HG03469 (cell line): ENCODE measurements at regions not wholly inside any gene's neighbourhood (a gene's known extent, or its start where the extent isn't known, plus 50 kb on each side); places are given as distances from the start of the nearest gene placed in this dataset.

ENCODE experiments used
- ATAC-seq: cut with Tn5 transposase; IDR thresholded peaks from one replicate; pipeline ENCODE4 v1.9.1; 2021; ENCODE audit warnings: mild to moderate bottlenecking, moderate library complexity, moderate number of reproducible peaks; ENCODE audit not compliant: unreplicated experiment

DNA sequence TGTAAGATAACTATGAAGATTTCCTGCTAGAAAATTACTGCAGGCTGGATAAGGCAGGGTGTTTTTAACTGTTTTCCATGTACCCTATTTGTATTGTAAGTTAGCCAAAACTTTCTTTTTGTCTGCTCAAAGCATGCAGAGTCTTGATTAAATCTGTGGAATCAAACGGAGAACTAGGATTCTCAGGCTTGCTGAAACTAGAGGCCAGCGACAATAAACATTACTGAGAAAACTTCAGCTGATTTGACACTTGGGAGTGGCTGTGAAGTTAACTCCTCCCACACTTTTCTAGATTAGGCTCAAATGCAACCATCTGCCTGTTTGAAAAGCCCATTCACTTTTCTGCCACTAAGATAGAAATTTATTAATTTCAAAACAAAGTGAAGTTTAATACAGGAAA is 153.2 kb upstream of the FRMD4B start:
- ATAC-seq = no peak

DNA sequence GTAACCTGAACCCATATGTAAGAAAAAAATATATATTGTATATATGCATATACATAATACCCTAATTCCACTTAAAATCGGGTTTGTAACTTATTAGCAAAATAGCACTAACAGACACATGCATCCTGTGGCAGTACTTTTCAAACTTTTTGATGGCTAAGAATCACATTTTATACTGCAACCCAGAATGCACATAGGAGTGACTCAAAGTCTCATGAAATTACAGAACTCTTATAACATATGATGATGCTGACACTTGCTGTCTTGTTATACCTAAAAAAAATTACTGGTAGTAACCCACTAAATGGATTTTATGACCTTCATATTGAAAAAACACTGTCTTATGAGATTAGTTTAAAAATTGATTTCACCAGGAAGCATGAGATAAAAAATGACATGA is 152.4 kb upstream of the FRMD4B start:
- no peak for ATAC-seq

DNA sequence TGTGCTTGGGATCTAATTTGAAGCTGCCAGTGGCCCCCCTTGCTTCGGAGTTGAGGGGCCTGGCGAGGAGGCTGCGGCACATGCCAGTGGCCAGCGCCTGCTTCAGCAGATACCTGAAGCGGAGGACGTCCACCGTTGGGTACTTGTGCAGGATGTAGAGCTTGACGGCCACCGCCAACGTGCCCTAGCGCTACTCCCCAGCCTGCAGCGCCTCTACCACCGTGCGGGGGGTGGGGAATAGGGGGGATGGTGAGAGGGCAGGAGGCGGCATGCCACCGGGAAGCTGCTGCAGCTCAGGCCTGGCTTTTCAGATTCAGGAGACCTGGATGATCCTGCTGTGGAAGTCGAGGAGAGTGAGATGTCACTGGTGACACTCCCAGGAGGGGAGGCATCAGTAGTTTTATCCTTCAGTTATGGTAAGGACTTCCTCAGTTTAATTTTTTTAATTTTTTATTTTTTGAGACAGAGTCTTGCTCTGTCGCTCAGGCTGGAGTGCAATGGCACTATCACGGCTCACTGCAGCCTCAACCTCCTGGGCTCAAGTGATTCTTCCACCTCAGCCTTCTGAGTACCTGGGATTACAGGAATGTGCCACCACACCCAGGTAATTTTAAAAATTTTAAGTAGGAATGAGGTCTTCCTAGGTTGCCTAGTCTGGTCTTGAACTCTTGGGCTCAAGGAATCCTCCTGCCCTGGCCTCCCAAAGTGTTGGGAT is 150.6 kb upstream of the FRMD4B start:
- no peak for ATAC-seq

DNA sequence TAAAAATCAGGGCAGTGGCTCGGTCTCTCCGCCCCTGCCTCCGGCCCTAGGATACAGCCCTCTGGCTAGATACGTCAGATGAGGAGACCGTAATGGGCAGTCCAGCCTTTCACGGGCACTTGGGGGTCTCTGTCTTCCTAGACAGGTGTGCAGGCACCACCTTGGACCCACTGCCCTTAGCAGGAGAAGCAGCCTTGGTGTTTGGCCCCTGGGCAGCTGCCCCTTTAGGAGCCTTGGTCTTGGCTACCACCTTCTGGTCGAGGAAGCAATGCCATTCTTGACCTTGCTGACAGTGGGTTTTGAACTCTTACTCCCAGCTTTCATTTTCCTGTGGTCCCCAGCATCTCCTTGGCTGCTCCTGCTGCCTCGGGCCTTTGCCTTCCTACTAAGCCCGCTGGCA is 149.7 kb upstream of the FRMD4B start:
- ATAC-seq = no peak

DNA sequence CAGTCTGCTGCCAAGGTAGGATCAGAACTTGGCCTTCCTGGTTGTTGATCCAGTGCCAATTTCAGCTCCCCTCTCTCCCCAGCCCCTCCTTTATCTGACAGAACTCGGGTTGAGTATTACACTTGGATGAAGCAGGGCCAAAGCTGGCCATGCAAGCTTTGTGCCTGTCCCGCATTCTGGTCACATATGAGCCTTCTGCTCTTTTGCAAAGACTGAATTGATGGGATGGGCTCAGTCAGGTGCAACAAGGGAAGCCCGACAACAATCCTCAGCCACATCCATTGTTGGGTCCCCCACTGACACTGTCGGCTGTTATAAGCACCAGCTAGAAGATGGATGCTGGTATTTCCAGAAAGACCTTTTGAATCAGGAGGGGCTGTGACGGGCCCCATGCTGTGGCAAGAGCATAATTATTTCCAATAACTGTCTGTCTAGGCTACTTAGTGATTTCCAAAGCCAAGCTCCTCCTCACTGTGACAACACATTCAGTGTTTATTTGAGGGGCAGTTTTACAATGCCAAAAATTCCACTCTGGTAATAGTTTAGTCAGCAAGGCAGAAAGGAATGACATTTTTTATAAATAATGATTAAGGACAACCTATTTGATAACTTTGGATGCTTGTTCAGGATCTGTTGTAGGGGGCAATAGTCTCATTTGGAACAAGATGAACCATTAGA is 146.8 kb upstream of the FRMD4B start:
- no peak for ATAC-seq

DNA sequence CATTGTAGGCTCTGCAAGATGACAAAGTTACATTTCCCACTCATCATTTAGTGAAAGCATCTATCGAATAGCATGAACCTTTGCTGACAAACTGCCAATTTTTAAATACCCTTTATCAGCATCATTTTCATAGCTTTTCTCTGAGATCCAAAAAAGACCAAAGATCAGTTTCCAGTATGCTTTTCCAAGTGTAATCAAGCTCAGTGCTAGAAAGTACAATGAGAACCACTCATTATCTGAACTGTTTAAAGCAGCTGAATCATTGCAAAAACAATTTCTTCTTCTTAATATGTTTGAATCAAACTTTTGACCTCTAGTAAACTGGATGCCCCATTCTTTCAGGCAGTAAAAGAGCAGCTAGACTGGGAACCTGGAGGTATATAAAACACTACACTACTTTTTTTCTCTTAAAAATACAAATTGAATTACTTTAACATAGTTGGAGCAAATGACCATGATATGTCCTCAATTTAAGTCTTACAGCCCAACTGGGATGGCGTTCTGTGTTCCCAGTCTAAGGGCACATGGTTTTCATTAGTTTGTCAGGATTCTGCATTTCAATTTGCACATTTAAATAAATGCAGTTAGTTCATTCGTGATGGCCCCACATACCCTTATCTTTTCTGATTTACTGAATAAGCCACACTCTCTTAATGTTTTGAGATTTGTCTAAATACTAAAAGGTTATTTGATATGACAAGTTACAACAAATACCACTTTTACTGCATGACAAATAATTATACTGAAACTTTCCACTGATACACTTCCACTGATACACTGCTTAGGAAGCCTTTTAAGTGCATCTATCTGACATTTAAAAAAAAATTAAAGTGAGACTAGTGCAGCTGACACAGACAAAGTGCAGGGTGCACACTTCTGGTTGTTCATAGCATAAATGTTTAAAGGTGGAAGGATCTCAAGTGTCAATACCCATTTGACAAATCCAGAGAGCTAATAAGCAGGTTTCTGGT is 146.0 kb upstream of the FRMD4B start:
- no peak for ATAC-seq

DNA sequence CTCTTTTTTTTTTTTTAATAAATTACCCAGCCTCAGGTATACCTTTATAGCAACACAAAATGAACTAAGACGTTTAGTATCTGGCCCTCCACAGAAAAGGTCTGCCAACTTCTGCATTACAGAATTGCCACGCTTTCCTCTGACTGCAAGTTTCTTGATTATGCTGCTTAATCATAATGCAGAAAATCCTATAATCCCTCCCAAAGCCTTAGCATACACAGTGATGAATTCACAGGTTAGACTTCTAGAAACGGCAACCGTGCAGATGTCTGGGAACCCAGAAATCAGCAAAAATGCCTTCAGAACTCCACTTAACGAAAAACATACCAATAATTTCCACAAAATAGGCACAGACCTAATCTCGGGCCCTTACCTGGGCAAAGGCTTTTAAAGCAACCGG is 144.7 kb upstream of the FRMD4B start:
- no peak for ATAC-seq

DNA sequence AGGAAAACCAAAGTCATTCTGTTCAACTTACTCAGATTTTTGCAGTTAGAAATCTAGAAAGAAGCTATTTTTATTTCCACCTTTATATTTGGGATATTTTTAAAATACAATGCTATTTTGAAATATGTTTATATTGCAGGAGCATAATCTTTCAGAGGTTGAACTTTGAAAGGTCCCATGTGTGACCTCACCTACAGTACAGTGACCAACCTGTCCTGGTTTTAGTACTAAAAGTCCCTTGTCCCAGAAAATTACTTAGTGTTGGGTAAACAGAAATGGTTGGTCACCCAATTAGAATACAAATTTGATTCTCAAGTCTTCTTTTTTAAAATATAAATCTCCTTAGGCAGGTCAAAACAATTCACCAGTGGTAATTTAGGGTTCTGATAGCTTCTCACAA is 141.6 kb upstream of the FRMD4B start:
- no peak for ATAC-seq

DNA sequence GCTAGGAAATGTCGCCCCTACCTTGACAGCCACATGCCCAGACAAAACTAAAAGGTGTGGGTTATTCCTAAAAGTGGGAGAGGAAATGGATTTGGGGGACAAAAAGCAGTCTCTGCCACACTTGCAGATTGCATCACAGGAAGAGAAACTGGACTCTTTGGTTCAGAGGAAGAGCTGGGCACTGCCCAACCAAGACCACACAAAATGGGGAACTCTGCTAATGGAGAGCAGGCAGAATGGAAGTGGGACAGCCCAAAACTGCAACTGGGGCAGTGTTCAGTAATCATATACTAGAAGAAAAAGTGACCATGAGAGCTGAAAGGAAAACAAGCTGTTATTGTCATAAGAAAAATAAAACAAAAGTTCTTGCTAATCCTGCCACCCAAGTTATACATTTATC is 138.9 kb upstream of the FRMD4B start:
- no peak for ATAC-seq

DNA sequence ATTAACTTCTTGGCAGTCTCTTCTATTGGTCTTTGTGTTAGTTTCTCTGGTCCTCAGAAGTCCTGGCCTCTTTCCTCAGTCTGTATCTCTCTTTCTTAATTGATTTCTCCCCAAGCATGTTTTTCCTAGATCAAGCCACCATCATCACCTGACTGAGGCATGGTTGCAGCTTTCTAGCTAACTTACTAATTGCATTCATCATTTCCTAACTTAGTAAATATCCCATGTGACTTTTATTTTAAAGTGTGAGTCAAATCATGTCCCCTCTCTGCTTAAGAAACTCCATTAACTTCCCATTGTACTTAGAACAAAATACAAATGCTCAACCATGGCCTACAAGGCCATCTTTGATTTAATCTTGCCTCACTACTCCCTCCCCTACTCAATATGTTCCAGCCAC is 135.4 kb upstream of the FRMD4B start:
- ATAC-seq = no peak

DNA sequence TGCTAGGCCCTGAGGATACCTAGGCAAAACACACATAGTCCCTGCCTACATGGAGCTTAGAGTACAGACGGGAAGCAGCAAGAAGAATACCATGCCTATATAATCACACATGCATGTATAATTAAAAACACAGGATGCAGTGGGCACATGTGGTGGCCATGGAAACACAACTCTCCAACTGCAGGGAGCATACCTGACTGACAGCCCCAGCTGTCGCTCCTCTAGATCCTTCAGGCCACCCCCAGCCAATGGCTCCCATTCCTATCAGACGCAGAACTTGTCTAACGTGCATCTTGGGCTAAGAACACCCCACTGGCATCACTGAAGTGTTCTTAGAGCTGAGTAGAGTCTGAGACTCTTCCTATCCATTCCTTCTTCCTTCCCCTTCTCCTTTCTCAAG is 125.5 kb upstream of the FRMD4B start:
- no peak for ATAC-seq

DNA sequence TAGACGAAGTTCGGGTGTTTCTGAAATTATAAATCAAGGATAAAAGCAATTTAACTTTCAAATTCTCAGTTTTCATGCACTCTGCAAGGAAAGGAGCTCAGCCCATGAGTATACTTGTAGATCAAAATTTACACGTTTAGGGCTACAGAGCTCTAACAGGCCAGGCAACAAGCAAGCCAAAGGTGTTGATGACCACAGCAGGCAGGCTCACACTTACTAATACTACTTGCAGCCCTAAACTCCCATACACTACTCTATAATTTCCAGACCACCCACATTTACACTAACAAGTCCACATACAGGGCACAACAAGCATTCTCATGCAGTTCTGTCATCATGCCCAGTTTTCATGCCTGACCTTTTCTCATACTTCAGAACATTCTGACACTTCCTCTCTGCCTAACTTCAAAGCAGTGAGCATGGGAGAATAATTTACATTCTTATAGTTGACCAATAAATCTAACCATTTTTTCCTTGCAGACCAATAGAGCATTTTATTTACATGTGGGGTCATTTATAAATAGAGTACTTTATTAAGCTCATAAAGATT is 124.7 kb upstream of the FRMD4B start:
- ATAC-seq = no peak

DNA sequence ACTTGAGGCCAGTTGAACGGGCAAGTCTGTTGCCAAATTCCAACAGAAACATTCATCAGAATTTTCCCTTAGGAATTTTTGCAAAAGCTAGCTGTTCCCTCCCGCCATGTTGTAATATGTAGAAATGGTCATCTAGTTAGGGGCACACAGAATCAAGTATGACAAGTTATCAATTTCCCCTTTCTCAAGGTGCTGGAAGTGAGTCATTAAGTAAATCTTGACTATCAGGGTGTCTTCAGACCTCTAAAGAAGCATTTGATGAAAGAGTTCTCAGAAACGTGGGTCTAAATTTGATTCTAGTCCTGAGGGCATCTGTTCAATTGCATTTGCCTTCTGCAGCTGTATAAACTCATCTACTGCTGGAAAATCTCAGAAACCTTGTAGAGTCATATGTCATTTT is 123.4 kb upstream of the FRMD4B start:
- ATAC-seq = no peak

DNA sequence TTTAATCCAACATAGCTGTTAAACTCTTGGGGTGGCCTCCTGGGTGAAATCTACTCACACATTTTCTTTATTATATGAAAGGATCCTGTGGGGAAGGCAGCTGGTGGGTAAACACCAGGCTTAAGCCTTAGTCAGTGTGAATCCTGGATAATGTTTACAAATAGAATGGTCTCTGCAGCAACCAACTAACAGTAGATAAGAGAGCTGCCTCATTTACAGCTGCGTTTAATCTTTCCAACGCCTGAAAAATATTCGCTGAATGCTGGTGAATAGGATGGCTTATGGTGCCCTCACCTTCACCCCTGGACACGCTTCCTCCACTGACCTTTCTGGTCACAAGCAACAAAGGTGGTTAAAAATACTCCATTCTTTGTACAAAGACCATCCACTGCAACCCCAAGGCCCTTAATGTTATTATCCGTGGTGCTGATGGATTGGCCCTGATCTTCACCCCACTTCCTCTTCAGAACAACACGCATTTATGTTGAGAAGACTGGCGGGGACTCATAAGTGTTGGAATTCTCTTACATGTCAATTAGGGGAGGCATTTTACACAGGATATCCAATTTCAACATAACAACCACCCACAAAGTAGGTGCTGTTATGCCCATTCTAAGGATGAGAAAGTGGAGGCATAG is 120.0 kb upstream of the FRMD4B start:
- no peak for ATAC-seq

DNA sequence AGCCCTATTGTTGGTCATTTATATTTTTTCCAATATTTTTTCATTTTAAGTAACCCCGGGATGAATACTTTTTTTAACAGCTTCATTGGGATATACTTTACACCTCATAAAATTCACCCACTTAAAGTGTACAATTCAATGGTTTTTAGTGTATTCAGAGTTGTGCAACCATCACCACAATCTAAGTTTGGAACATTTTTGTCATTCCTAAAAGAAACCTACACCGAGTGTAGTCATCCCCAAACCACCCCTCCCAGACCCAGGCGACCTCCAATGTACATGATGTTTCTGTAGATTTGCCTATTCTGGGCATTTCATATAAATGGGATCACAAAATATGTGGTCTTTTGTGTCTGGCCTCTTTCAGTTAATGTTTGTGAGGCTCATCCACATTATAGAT is 118.3 kb upstream of the FRMD4B start:
- no peak for ATAC-seq

DNA sequence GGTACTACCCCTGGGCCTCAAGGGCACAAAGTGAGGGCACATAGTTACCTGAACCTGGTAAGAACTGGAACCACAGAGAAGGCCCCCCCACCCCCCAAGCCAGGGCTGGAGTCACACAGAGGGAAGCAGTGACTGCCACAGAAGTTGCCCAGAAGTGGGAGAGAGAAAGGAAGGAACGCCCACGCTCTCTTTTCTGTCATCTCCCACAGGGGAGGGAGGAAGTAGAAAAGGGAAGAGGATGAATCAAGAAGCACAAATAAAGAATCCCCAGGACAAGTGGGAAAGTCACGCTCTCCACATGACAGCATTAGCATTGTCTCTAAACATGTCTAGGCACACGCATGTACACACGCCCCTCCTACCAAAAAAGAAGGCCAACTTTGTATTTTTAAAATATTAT is 114.7 kb upstream of the FRMD4B start:
- ATAC-seq = no peak

DNA sequence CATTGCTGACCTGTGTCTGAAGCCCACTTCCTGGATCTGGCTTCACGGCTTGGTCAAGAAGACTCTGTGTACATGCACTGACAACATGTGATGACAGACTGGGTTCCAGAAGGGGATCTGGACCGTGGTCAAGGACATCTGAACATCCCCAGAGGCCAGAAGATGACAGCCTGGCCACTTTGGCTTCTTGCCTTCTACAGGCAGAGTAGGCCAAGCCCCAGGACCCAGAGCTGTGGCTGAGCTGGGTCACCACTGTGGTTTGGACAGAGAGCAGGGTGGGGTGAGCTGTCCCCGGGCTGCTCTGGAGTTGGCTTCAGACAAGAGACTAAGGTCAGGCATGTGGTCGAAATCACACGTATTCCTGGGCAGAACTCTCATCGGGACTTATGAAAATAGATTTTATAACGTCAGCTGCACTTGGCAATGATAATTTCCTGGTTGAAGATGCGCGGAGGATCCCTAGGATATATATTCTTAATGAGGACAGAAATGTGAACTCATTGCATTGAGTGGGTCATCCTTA is 114.1 kb upstream of the FRMD4B start:
- no peak for ATAC-seq

DNA sequence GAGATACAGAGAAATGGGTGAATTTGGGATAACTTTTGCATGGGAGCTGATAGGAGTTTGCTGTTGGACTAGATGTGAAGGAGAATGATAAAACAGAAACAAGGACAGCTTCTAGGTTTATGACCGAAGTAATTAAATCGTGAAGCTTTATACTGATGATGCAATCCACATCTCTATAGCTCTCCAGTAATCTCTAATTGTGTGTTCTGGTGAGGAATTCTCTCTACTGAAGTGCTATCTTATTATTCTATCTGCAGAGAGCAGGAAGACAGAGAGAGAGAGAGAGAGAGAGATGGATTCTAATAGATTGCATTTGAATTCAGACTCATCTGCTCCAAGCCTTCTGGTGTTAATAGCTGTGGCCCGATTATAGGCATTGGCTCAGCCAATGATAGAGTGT is 113.5 kb upstream of the FRMD4B start:
- ATAC-seq = no peak

DNA sequence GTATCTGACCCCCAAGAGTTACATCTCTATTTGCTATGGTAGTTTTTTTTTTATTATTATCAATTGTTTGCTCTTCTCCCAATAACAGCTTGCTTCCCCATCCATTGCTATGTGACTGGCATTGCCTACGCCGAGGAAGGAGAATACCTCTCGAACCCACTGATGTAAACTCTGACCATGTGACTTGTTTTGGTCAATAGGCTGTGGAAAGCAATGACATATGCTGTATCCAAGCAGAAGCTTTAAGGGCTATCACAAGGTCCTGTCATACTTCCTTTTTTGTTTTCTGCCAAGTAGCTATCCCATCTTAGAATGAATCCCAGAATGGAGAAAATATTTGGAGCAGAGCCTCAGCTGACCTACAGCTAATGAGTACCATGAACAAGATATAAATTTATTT is 111.0 kb upstream of the FRMD4B start:
- ATAC-seq = no peak

DNA sequence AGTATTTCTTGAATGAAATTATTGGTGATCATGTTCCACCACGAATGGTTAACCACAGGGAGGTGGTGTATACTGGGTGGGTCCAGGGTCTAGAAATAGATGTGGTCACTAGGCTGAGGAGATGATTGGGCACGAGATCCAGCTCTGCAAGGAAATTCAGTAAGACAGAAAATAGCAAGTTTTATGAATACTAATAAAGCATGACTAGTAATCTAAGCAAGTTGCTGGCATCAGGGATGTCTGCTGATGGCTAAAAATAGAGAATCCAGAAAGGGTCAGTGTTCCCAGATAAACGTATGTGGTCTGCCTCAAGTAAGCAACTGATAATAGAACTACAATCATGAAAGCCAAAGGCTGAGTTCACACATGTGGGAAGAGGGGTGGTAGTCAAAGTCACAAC is 108.3 kb upstream of the FRMD4B start:
- ATAC-seq = no peak

DNA sequence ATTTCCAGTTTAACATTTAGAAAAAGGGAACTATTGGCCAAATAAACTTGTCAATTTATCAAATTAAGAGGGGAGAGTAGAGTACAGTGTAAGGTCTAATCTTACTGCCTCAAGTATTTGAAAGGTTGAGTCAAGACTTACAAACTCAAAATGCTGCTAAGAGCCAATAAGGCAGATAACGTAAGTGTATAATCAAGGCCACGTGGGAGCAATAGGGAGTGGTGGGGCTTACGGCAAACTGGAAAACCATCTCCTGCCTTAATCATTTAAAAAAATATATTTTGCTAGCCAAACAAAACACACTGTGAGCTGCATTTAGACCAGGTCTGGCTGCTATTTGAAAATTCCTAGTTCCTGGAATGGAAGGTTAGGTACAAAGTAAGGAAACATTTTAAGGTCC is 107.3 kb upstream of the FRMD4B start:
- ATAC-seq = no peak
